Uterus (tissue), 2 donors: ENCODE measurements at regions not wholly inside any gene's neighbourhood (a gene's known extent, or its start where the extent isn't known, plus 50 kb on each side); places are given as distances from the start of the nearest gene placed in this dataset.

ENCODE experiments used
- CTCF ChIP-seq, 4 experiments: fragments of 200-600 bp in 2 of 4; fragments of 450-650 bp in 2 of 4; sonication (generic) in 2 of 4; IDR thresholded peaks; one replicate each; pipeline ENCODE4 v1.5.1; 2016 to 2019; ENCODE audit warnings: antibody characterized with exemption in 4 of 4, mild to moderate bottlenecking in 2 of 4, moderate library complexity in 1 of 4
- POLR2A ChIP-seq, 2 donors: fragments of 450-650 bp; IDR thresholded peaks; one replicate each; pipeline ENCODE4 v1.6.1; 2016; ENCODE audit warnings: antibody characterized with exemption in 2 of 2, mild to moderate bottlenecking in 1 of 2, moderate library complexity in 1 of 2

- TF ChIP-seq CTCF (IDR thresholded peaks at IDR 0.05) (no peak), POLR2A (IDR thresholded peaks at IDR 0.05) (no peak)
Observed at GRCh38 chr18:39647627-39648534, 2082.3 kb upstream of the CELF4 start.
